K562 (cell line): ENCODE measurements at regions not wholly inside any gene's neighbourhood (a gene's known extent, or its start where the extent isn't known, plus 50 kb on each side); places are given as distances from the start of the nearest gene placed in this dataset.

ENCODE experiments used
- CHD7 ChIP-seq: fragments of 200-600 bp; sonication (generic); IDR thresholded peaks from one replicate; pipeline ENCODE4 v1.6.1; 2012; ENCODE audit warnings: mild to moderate bottlenecking, low read depth, low read length, inconsistent platforms
- CREB1 ChIP-seq, 2 experiments: sonication (generic) in 1 of 2; formaldehyde crosslinking in 1 of 2; IDR thresholded peaks; 2 replicates each; pipeline versions ENCODE4 v1.6.1 to v1.8.0; 2012 to 2022; ENCODE audit warnings: inconsistent platforms in 1 of 2, mild to moderate bottlenecking in 1 of 2, missing genetic modification reagents in 1 of 2, moderate library complexity in 1 of 2
- ERF ChIP-seq: fragments of 450-650 bp; formaldehyde crosslinking; IDR thresholded peaks from 2 replicates; pipeline ENCODE4 v1.4.0; 2020; ENCODE audit warnings: mild to moderate bottlenecking, mixed read lengths
- HSF4 ChIP-seq: fragments of 250-450 bp; sonication (Bioruptor Pico); IDR thresholded peaks from 2 replicates; pipeline ENCODE4 v2.1.2; 2022; ENCODE audit warnings: mild to moderate bottlenecking, moderate library complexity, borderline replicate concordance
- JUN ChIP-seq, 2 experiments: sonication (generic) in 1 of 2; formaldehyde crosslinking in 1 of 2; IDR thresholded peaks; 2 replicates each; pipeline versions ENCODE4 v1.6.1 to v1.8.0; 2012 to 2022; ENCODE audit warnings: borderline replicate concordance in 2 of 2, mild to moderate bottlenecking in 2 of 2, improper control_type of control experiment in 1 of 2, low read depth in 1 of 2, low read length in 1 of 2, missing genetic modification reagents in 1 of 2
- NR4A1 ChIP-seq, 2 experiments: fragments of 250-450 bp in 1 of 2; fragments of 450-650 bp in 1 of 2; sonication (Bioruptor Pico) in 1 of 2; IDR thresholded peaks; 2 replicates each; pipeline versions ENCODE4 v1.4.0 to v1.6.1; 2016 to 2020; ENCODE audit warnings: mild to moderate bottlenecking in 2 of 2, missing compliant biosample characterization in 1 of 2, missing genetic modification characterization in 1 of 2, moderate library complexity in 1 of 2
- POLR2A ChIP-seq: fragments of 450-650 bp; conservative IDR thresholded peaks from 2 replicates; pipeline ENCODE4 v1.6.1; 2016
- SMARCC2 ChIP-seq: fragments of 450-650 bp; IDR thresholded peaks from 2 replicates; pipeline ENCODE4 v1.6.1; 2017; ENCODE audit warnings: antibody characterized with exemption, moderate library complexity, mild to moderate bottlenecking, low read depth
- ZEB2 ChIP-seq: fragments of 450-650 bp; IDR thresholded peaks from 2 replicates; pipeline ENCODE4 v1.6.1; 2016
- TF ChIP-seq, protein P1 (sequence below): fragments of 250-450 bp; sonication (Bioruptor Pico); IDR thresholded peaks from 2 replicates; pipeline ENCODE4 v1.8.0; 2022; ENCODE audit warnings: inconsistent platforms
- TF ChIP-seq, protein P2 (sequence below), 2 experiments: fragments of 250-450 bp in 1 of 2; fragments of 450-650 bp in 1 of 2; sonication (Bioruptor Pico) in 1 of 2; IDR thresholded peaks; 2 replicates each; pipeline versions ENCODE4 v1.6.1 to v1.8.0; 2016 to 2021; ENCODE audit warnings: mild to moderate bottlenecking in 2 of 2, moderate library complexity in 2 of 2, missing compliant biosample characterization in 1 of 2, missing genetic modification characterization in 1 of 2

GRCh38 chr16:48887646-48888210 is 277.7 kb upstream of the N4BP1 start (continued):
- TF ChIP-seq CHD7 (no peak), ZEB2 (no peak), ERF (CRISPR knock-in tag) (no peak), POLR2A (no peak), JUN (IDR thresholded peaks at IDR 0.05; ENCODE audit: borderline replicate concordance, low read depth, low read length) (no peak), JUN (CRISPR knock-in tag; IDR thresholded peaks at IDR 0.05; ENCODE audit: borderline replicate concordance) (no peak), SMARCC2 (no peak), HSF4 (CRISPR knock-in tag) (no peak), NR4A1 (CRISPR knock-in tag; IDR thresholded peaks at IDR 0.05) (no peak), NR4A1 (tag; IDR thresholded peaks at IDR 0.05) (no peak), CREB1 (IDR thresholded peaks at IDR 0.05) (no peak), CREB1 (CRISPR knock-in tag; IDR thresholded peaks at IDR 0.05) (no peak)
- TF ChIP-seq, protein P1, sequence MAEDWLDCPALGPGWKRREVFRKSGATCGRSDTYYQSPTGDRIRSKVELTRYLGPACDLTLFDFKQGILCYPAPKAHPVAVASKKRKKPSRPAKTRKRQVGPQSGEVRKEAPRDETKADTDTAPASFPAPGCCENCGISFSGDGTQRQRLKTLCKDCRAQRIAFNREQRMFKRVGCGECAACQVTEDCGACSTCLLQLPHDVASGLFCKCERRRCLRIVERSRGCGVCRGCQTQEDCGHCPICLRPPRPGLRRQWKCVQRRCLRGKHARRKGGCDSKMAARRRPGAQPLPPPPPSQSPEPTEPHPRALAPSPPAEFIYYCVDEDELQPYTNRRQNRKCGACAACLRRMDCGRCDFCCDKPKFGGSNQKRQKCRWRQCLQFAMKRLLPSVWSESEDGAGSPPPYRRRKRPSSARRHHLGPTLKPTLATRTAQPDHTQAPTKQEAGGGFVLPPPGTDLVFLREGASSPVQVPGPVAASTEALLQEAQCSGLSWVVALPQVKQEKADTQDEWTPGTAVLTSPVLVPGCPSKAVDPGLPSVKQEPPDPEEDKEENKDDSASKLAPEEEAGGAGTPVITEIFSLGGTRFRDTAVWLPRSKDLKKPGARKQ (CRISPR knock-in tag) = no peak
- TF ChIP-seq, protein P2, sequence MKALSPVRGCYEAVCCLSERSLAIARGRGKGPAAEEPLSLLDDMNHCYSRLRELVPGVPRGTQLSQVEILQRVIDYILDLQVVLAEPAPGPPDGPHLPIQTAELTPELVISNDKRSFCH (CRISPR knock-in tag; IDR thresholded peaks at IDR 0.05) = no peak
- TF ChIP-seq, protein P2 (tag; IDR thresholded peaks at IDR 0.05) = no peak
